DND-41 (cell line): ENCODE measurements at regions not wholly inside any gene's neighbourhood (a gene's known extent, or its start where the extent isn't known, plus 50 kb on each side); places are given as distances from the start of the nearest gene placed in this dataset.

Experiments used
- ATAC-seq: fragments of 200-7000 bp; cut with Tn5 transposase; 3 replicates; pipeline ENCODE4 v1.9.1; 2021; ENCODE audit warnings: low read depth; ENCODE audit not compliant: insufficient read depth
- DNase-seq: peaks from one replicate; pipeline ENCODE4 v3.0.0-alpha.2; 2020
- H2AFZ ChIP-seq: 2 replicates; pipeline ENCODE4 v1.6.0; 2012; ENCODE audit warnings: low read depth, low read length
- H3K27ac ChIP-seq: 2 replicates; pipeline ENCODE4 v1.5.1; 2012; ENCODE audit warnings: low read length, inconsistent platforms
- H3K27me3 ChIP-seq: fragments of 200-600 bp; sonication (generic); 2 replicates; pipeline ENCODE4 v1.6.0; 2012; ENCODE audit warnings: low read length, mild to moderate bottlenecking, inconsistent platforms; ENCODE audit not compliant: insufficient read depth, poor library complexity
- H3K36me3 ChIP-seq: 2 replicates; pipeline ENCODE4 v1.5.1; 2012; ENCODE audit warnings: low read length, inconsistent platforms; ENCODE audit not compliant: insufficient read depth
- H3K4me1 ChIP-seq: 2 replicates; pipeline ENCODE4 v1.5.1; 2012; ENCODE audit warnings: mild to moderate bottlenecking, low read length; ENCODE audit not compliant: insufficient read depth
- H3K4me2 ChIP-seq: 2 replicates; pipeline ENCODE4 v1.6.0; 2012; ENCODE audit warnings: mild to moderate bottlenecking, moderate library complexity, low read length, inconsistent platforms; ENCODE audit not compliant: insufficient read depth
- H3K4me3 ChIP-seq, 2 experiments: fragments of 200-600 bp in 1 of 2; shearing (Covaris generic) in 1 of 2; 2 replicates each; pipeline ENCODE4 v1.5.1; 2012 to 2016; ENCODE audit warnings: inconsistent platforms in 2 of 2, low read length in 2 of 2, mild to moderate bottlenecking in 2 of 2, low read depth in 1 of 2, moderate library complexity in 1 of 2
- H3K79me2 ChIP-seq: 2 replicates; pipeline ENCODE4 v1.6.0; 2012; ENCODE audit warnings: low read length, inconsistent platforms; ENCODE audit not compliant: insufficient read depth
- H3K9ac ChIP-seq: 2 replicates; pipeline ENCODE4 v1.6.0; 2012; ENCODE audit warnings: low read depth, mild to moderate bottlenecking, inconsistent platforms, low read length, moderate library complexity
- H3K9me3 ChIP-seq: 2 replicates; pipeline ENCODE4 v1.5.1; 2012; ENCODE audit warnings: low read length, moderate library complexity, mild to moderate bottlenecking, inconsistent platforms; ENCODE audit not compliant: insufficient read depth, severe bottlenecking
- H4K20me1 ChIP-seq: 2 replicates; pipeline ENCODE4 v1.6.0; 2012; ENCODE audit warnings: low read length; ENCODE audit not compliant: insufficient read depth
- EZH2 ChIP-seq: IDR thresholded peaks from 3 replicates; pipeline ENCODE4 v1.6.1; 2012; ENCODE audit warnings: borderline replicate concordance, low read depth, mild to moderate bottlenecking, moderate library complexity, low read length, inconsistent platforms; ENCODE audit not compliant: severe bottlenecking
- TF ChIP-seq, protein P1 (sequence below): IDR thresholded peaks from 2 replicates; pipeline ENCODE4 v1.5.1; 2012; ENCODE audit warnings: borderline replicate concordance, low read length, moderate library complexity, mild to moderate bottlenecking; ENCODE audit not compliant: poor library complexity, severe bottlenecking; ENCODE audit errors: extremely low read depth

- ATAC-seq (no peak), DNase-seq (no peak)
- Histone ChIP-seq H3K9me3 (no peaks in the 10 kb centered on the region), H3K79me2 (no peaks in the 10 kb centered on the region), H3K4me2 (no peak overlapping the region), H3K36me3 (no peaks in the 10 kb centered on the region), H4K20me1 (peaks cover 2% of the 10 kb centered on the region; the same call in 1 of the 2 replicates), H3K27ac (no peak overlapping the region), H3K27me3 (peaks cover 29% of the 10 kb centered on the region), H2AFZ (no peak overlapping the region), H3K9ac (no peak overlapping the region), H3K4me1 (no peaks in the 10 kb centered on the region), H3K4me3 (no peak overlapping the region)
- TF ChIP-seq, protein P1, sequence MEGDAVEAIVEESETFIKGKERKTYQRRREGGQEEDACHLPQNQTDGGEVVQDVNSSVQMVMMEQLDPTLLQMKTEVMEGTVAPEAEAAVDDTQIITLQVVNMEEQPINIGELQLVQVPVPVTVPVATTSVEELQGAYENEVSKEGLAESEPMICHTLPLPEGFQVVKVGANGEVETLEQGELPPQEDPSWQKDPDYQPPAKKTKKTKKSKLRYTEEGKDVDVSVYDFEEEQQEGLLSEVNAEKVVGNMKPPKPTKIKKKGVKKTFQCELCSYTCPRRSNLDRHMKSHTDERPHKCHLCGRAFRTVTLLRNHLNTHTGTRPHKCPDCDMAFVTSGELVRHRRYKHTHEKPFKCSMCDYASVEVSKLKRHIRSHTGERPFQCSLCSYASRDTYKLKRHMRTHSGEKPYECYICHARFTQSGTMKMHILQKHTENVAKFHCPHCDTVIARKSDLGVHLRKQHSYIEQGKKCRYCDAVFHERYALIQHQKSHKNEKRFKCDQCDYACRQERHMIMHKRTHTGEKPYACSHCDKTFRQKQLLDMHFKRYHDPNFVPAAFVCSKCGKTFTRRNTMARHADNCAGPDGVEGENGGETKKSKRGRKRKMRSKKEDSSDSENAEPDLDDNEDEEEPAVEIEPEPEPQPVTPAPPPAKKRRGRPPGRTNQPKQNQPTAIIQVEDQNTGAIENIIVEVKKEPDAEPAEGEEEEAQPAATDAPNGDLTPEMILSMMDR, result no peak
- TF ChIP-seq EZH2, result no peak
Observed at GRCh38 chr20:34190262-34190661, 51.0 kb upstream of the ASIP start.

GRCh38 chr20:34190679-34191090 lies 50.5 kb upstream of the ASIP start:
- DNase-seq (peak; percentile 58), ATAC-seq (peak; percentile 86)
- no peak for TF ChIP-seq EZH2
- TF ChIP-seq, protein P1, result peak; percentile 86
- Histone ChIP-seq H3K4me3 (no peak overlapping the region), H3K27ac (no peak overlapping the region), H2AFZ (no peak overlapping the region), H3K27me3 (peaks cover 29% of the 10 kb centered on the region), H4K20me1 (peaks cover 2% of the 10 kb centered on the region; the same call in 1 of the 2 replicates), H3K4me2 (no peak overlapping the region), H3K4me1 (no peaks in the 10 kb centered on the region), H3K9ac (no peak overlapping the region), H3K9me3 (no peaks in the 10 kb centered on the region), H3K36me3 (no peaks in the 10 kb centered on the region), H3K79me2 (no peaks in the 10 kb centered on the region)
